ENCODE measurements at regions not wholly inside any gene's neighbourhood (a gene's known extent, or its start where the extent isn't known, plus 50 kb on each side); places are given as distances from the start of the nearest gene placed in this dataset.

GRCh38 chr6:97399208-97399607 lies 116.2 kb upstream of the MMS22L start:
- no peak for TF ChIP-seq CTCF (IDR thresholded peaks at IDR 0.05; ENCODE audit: low read depth, low read length)
- no peak overlapping the region for H3K4me3 ChIP-seq (ENCODE audit: low read depth, low read length)
- no peaks in the 10 kb centered on the region for H3K36me3 ChIP-seq
- H3K4me1 ChIP-seq = no peaks in the 10 kb centered on the region
- no peaks in the 10 kb centered on the region for H3K9me3 ChIP-seq
- DNase-seq = no peak
- no peaks in the 10 kb centered on the region for H3K27me3 ChIP-seq

DNA sequence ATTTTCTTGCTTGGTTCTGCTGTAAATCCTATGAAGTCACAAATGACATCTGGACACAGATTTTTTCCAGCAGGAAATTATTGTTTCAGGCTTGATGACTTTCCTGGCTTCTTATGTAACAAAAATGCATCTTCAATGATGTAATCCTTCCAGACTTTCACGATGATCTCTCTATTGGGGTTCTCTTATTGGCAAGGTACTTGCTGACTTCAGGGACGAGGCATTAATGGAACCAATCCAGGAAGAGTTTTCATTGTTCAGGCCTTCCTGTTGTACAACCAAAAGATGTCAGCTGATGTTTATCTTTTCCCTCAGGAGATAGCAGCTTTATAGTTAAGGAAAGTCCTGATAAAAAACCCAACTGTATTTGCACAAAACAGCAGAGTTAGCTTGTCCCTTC lies 118.5 kb upstream of the MMS22L start:
- Histone ChIP-seq H3K36me3 (no peaks in the 10 kb centered on the region), H3K9me3 (no peaks in the 10 kb centered on the region), H3K4me1 (no peaks in the 10 kb centered on the region), H3K4me3 (ENCODE audit: low read depth, low read length) (no peak overlapping the region), H3K27me3 (no peaks in the 10 kb centered on the region)
- TF ChIP-seq CTCF (IDR thresholded peaks at IDR 0.05; ENCODE audit: low read depth, low read length) = no peak
- no peak for DNase-seq

- H3K4me1 ChIP-seq = no peaks in the 10 kb centered on the region
- no peak overlapping the region for H3K4me3 ChIP-seq (ENCODE audit: low read depth, low read length)
- no peaks in the 10 kb centered on the region for H3K27me3 ChIP-seq
- no peak for DNase-seq
- H3K9me3 ChIP-seq = no peaks in the 10 kb centered on the region
- TF ChIP-seq CTCF (IDR thresholded peaks at IDR 0.05; ENCODE audit: low read depth, low read length) = no peak
- H3K36me3 ChIP-seq = no peaks in the 10 kb centered on the region
Observed at GRCh38 chr6:97405818-97406409, 122.9 kb upstream of the MMS22L start.

GRCh38 chr6:97406633-97407032 lies 123.6 kb upstream of the MMS22L start:
- H3K4me1 ChIP-seq = no peaks in the 10 kb centered on the region
- H3K4me3 ChIP-seq (ENCODE audit: low read depth, low read length) = no peak overlapping the region
- TF ChIP-seq CTCF (IDR thresholded peaks at IDR 0.05; ENCODE audit: low read depth, low read length) = no peak
- no peaks in the 10 kb centered on the region for H3K27me3 ChIP-seq
- H3K9me3 ChIP-seq = no peaks in the 10 kb centered on the region
- H3K36me3 ChIP-seq = no peaks in the 10 kb centered on the region
- DNase-seq = no peak

GRCh38 chr6:97411610-97412009 lies 128.6 kb upstream of the MMS22L start:
- Histone ChIP-seq H3K4me3 (ENCODE audit: low read depth, low read length) (no peak overlapping the region), H3K4me1 (no peaks in the 10 kb centered on the region), H3K9me3 (no peaks in the 10 kb centered on the region), H3K27me3 (no peaks in the 10 kb centered on the region), H3K36me3 (no peaks in the 10 kb centered on the region)
- DNase-seq = no peak
- TF ChIP-seq CTCF (IDR thresholded peaks at IDR 0.05; ENCODE audit: low read depth, low read length) = no peak

DNA sequence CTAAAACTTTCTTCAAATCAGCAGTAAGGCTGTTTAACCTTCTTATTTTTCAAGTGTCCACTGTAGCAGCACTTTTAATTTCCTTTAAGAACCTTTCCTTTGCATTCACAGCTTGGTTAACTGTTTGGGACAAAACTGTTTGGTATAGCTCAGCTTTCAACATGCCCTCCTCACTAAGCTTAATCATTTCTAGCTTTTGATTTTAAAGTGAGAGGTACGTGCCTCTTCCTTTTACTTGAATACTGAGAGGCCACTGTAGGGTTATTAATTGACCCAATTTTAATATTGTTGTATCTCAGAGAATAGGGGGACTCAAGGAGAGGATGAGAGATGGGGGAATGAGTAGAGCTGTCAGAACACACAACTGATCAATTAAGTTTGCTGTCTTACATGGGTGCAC lies 129.5 kb upstream of the MMS22L start:
- no peaks in the 10 kb centered on the region for H3K36me3 ChIP-seq
- no peaks in the 10 kb centered on the region for H3K9me3 ChIP-seq
- H3K4me3 ChIP-seq (ENCODE audit: low read depth, low read length) = no peak overlapping the region
- TF ChIP-seq CTCF (IDR thresholded peaks at IDR 0.05; ENCODE audit: low read depth, low read length) = no peak
- no peaks in the 10 kb centered on the region for H3K4me1 ChIP-seq
- no peaks in the 10 kb centered on the region for H3K27me3 ChIP-seq
- DNase-seq = no peak
